OCI-LY7 (cell line): ENCODE measurements at regions not wholly inside any gene's neighbourhood (a gene's known extent, or its start where the extent isn't known, plus 50 kb on each side); places are given as distances from the start of the nearest gene placed in this dataset.

Source experiments
- BruUV-seq: library from RNA; stranded (reverse); fragments of 400-500 nt; replicated peaks from 2 replicates; lab custom pipeline; 2021; lab: Mats Ljungman, UMichigan
- CTCF ChIA-PET: fragments of 300-600 bp; sonication (Branson Sonifier 250); formaldehyde crosslinking; loops from one replicate; lab custom pipeline; 2022; ENCODE audit warnings: antibody characterized with exemption; ENCODE audit not compliant: unreplicated experiment; lab: Charles Lee
- POLR2A ChIA-PET: fragments of 300-600 bp; sonication (Branson Sonifier 250); formaldehyde crosslinking; loops from one replicate; lab custom pipeline; 2022; ENCODE audit warnings: antibody characterized with exemption; lab: Charles Lee
- DNase-seq: peaks from one replicate; pipeline ENCODE4 v3.0.0-alpha.2; 2015; ENCODE audit warnings: low spot score
- H2AFZ ChIP-seq: fragments of 200-600 bp; sonication (generic), shearing (Covaris generic); 2 replicates; pipeline ENCODE4 v1.6.1; 2014; ENCODE audit warnings: mild to moderate bottlenecking, antibody characterized with exemption, low read length, moderate library complexity
- H3K27ac ChIP-seq: fragments of 200-600 bp; sonication (generic); 2 replicates; pipeline ENCODE4 v1.5.1; 2014; ENCODE audit warnings: mixed run types, low read depth, mild to moderate bottlenecking, moderate library complexity, low read length, inconsistent platforms; ENCODE audit not compliant: poor library complexity, severe bottlenecking
- H3K36me3 ChIP-seq: fragments of 200-600 bp; sonication (generic); 2 replicates; pipeline ENCODE4 v1.6.1; 2014; ENCODE audit warnings: mild to moderate bottlenecking, antibody characterized with exemption, low read length, moderate library complexity, mixed read lengths; ENCODE audit not compliant: insufficient read depth
- H3K4me1 ChIP-seq: fragments of 200-600 bp; sonication (generic); 2 replicates; pipeline ENCODE4 v1.5.1; 2014; ENCODE audit warnings: mild to moderate bottlenecking, low read length; ENCODE audit not compliant: insufficient read depth, poor library complexity, severe bottlenecking
- H3K4me2 ChIP-seq: fragments of 200-600 bp; sonication (generic); 2 replicates; pipeline ENCODE4 v1.6.1; 2014; ENCODE audit warnings: mild to moderate bottlenecking, low read length
- H3K4me3 ChIP-seq: fragments of 200-600 bp; sonication (generic); 2 replicates; pipeline ENCODE4 v1.5.1; 2014; ENCODE audit warnings: mild to moderate bottlenecking, low read depth, low read length; ENCODE audit not compliant: poor library complexity, severe bottlenecking
- H3K79me2 ChIP-seq: fragments of 200-600 bp; sonication (generic); 2 replicates; pipeline ENCODE4 v1.6.1; 2016; ENCODE audit warnings: low read depth, mild to moderate bottlenecking, low read length, moderate library complexity, mixed read lengths; ENCODE audit not compliant: insufficient read depth
- H3K9me2 ChIP-seq: fragments of 200-600 bp; sonication (generic); 2 replicates; pipeline ENCODE4 v1.6.1; 2016; ENCODE audit warnings: mild to moderate bottlenecking, low read length, mixed read lengths; ENCODE audit not compliant: insufficient read depth
- H3K9me3 ChIP-seq: fragments of 200-600 bp; sonication (generic); 2 replicates; pipeline ENCODE4 v1.6.1; 2014; ENCODE audit warnings: mild to moderate bottlenecking, mixed run types, low read length, mixed read lengths
- H4K20me1 ChIP-seq: fragments of 200-600 bp; sonication (generic); 2 replicates; pipeline ENCODE4 v1.6.1; 2014; ENCODE audit warnings: mild to moderate bottlenecking, antibody characterized with exemption, low read length, moderate library complexity, mixed read lengths; ENCODE audit not compliant: insufficient read depth
- EZH2phosphoT487 ChIP-seq: fragments of 200-600 bp; sonication (generic); IDR thresholded peaks from 2 replicates; pipeline ENCODE4 v1.6.1; 2018; ENCODE audit warnings: low read depth, borderline replicate concordance, mild to moderate bottlenecking, mixed run types, antibody characterized with exemption, low read length, moderate library complexity, mixed read lengths
- intact Hi-C: fragments of 100-400 bp; cut with micrococcal nuclease; formaldehyde crosslinking; loops from one replicate; pipeline ENCODE4 v1.10.0; 2022; ENCODE audit not compliant: unreplicated experiment
- TF ChIP-seq, protein P1 (sequence below): fragments of 200-600 bp; sonication (generic); conservative IDR thresholded peaks from 2 replicates; pipeline ENCODE4 v1.5.1; 2014; ENCODE audit warnings: mild to moderate bottlenecking, antibody characterized with exemption, low read length, moderate library complexity, mixed read lengths

DNA sequence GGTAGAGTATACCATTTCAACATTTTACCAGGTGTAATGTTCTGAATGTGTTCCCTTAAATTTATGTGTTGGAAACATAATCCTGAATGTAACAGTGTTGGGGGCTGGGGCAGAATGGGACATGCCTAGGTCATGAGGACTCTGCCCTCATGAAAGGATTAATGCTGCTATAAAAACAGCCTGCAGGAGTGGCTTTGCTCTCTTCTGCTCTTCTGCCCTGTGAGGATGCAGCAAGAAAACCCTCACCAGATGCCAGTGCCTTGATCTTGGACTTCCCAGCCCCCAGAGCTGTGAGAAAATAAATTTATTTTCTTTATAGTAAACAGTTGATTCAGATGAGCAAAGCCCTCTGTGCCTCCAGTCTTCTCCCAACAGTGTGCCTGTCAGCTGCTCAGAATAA is 326.0 kb upstream of the ONECUT1 start:
- Histone ChIP-seq H3K79me2 (no peaks in the 10 kb centered on the region), H2AFZ (no peak overlapping the region), H4K20me1 (no peaks in the 10 kb centered on the region), H3K9me3 (no peaks in the 10 kb centered on the region), H3K4me1 (no peaks in the 10 kb centered on the region), H3K27ac (no peak overlapping the region), H3K4me2 (no peak overlapping the region), H3K36me3 (no peaks in the 10 kb centered on the region), H3K4me3 (no peak overlapping the region), H3K9me2 (no peaks in the 10 kb centered on the region)
- no TSS peak for BruUV-seq
- POLR2A ChIA-PET = no interaction called here
- TF ChIP-seq, protein P1, sequence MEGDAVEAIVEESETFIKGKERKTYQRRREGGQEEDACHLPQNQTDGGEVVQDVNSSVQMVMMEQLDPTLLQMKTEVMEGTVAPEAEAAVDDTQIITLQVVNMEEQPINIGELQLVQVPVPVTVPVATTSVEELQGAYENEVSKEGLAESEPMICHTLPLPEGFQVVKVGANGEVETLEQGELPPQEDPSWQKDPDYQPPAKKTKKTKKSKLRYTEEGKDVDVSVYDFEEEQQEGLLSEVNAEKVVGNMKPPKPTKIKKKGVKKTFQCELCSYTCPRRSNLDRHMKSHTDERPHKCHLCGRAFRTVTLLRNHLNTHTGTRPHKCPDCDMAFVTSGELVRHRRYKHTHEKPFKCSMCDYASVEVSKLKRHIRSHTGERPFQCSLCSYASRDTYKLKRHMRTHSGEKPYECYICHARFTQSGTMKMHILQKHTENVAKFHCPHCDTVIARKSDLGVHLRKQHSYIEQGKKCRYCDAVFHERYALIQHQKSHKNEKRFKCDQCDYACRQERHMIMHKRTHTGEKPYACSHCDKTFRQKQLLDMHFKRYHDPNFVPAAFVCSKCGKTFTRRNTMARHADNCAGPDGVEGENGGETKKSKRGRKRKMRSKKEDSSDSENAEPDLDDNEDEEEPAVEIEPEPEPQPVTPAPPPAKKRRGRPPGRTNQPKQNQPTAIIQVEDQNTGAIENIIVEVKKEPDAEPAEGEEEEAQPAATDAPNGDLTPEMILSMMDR = no peak
- TF ChIP-seq EZH2phosphoT487 = no peak
- intact Hi-C loops = no loop called here
- DNase-seq = no peak
- CTCF ChIA-PET = no interaction called here

DNA sequence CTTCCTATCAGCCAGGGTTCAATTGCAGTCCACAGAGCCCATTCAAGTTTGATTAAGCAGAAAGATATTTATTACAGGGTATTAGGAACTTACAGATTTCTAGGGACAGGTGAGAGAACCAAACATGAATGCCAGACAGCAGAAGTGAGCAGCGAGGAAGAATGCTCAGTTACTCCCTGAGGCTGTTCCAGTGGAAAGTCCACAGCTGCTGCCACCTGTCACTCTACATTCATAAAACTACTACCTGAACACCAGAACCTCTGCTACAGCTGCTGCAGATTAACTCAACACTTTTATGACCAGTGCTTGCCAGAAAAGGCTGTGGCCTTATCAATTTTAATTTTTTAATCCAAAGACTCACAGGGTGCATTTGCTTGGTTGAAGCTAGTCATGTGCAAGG is 325.4 kb upstream of the ONECUT1 start:
- POLR2A ChIA-PET = no interaction called here
- no TSS peak for BruUV-seq

DNA sequence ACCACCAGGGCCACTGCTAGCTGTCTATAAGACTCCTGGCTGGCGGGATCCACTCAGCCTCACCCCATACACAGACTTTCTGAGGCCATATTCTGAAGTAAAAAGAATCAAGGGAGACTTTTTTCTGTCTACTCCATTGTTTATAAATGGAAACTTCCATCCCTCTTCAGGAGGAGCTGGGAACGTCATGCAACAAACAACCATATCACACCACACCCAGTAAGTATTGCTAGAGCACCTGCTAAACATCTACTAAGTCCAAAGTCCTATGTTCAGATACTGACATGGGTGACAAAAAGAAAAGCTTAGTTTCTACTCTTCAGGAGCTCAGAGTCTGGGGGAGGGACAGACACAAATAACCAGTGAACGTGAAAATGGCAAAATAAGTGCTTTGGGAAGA is 324.8 kb upstream of the ONECUT1 start:
- intact Hi-C loops = no loop called here
- CTCF ChIA-PET = no interaction called here

More for the DNA sequence above, 325.4 kb upstream of the ONECUT1 start:
- H3K4me3 ChIP-seq = no peak overlapping the region
- no peak for DNase-seq
- no peak overlapping the region for H2AFZ ChIP-seq
- no peaks in the 10 kb centered on the region for H3K79me2 ChIP-seq
- H3K4me1 ChIP-seq = no peaks in the 10 kb centered on the region
- no peak overlapping the region for H3K27ac ChIP-seq
- H3K4me2 ChIP-seq = no peak overlapping the region
- H3K9me3 ChIP-seq = no peaks in the 10 kb centered on the region
- intact Hi-C loops = no loop called here
- H3K36me3 ChIP-seq = no peaks in the 10 kb centered on the region
- CTCF ChIA-PET = no interaction called here
- TF ChIP-seq, protein P1 = no peak
- no peak for TF ChIP-seq EZH2phosphoT487
- no peaks in the 10 kb centered on the region for H3K9me2 ChIP-seq
- no peaks in the 10 kb centered on the region for H4K20me1 ChIP-seq

More for the DNA sequence above, 324.8 kb upstream of the ONECUT1 start:
- no peak overlapping the region for H3K4me2 ChIP-seq
- H3K9me3 ChIP-seq = no peaks in the 10 kb centered on the region
- no peaks in the 10 kb centered on the region for H3K36me3 ChIP-seq
- H2AFZ ChIP-seq = no peak overlapping the region
- DNase-seq = no peak
- POLR2A ChIA-PET = no interaction called here
- TF ChIP-seq, protein P1 = no peak
- no peak for TF ChIP-seq EZH2phosphoT487
- H3K4me1 ChIP-seq = no peaks in the 10 kb centered on the region
- H3K4me3 ChIP-seq = no peak overlapping the region
- no peaks in the 10 kb centered on the region for H3K79me2 ChIP-seq
- H4K20me1 ChIP-seq = no peaks in the 10 kb centered on the region
- H3K27ac ChIP-seq = no peak overlapping the region
- H3K9me2 ChIP-seq = no peaks in the 10 kb centered on the region
- BruUV-seq = no TSS peak
